GM12878 (cell line): ENCODE measurements at regions not wholly inside any gene's neighbourhood (a gene's known extent, or its start where the extent isn't known, plus 50 kb on each side); places are given as distances from the start of the nearest gene placed in this dataset.

Experiments
- ATAC-seq: fragments of 200-7000 bp; cut with Tn5 transposase; 3 replicates; pipeline ENCODE4 v1.9.1; 2020; ENCODE audit warnings: mild to moderate bottlenecking, moderate library complexity
- BruUV-seq: library from RNA; stranded (reverse); fragments of 400-500 nt; replicated peaks from 2 replicates; lab custom pipeline; 2021; lab: Mats Ljungman, UMichigan
- CTCF ChIA-PET: fragments of 300-600 bp; sonication (Branson Sonifier 250); formaldehyde crosslinking; extraction: SDS; loops from one replicate; lab custom pipeline; 2021; ENCODE audit warnings: inconsistent platforms; lab: Yijun Ruan, JAX
- POLR2A ChIA-PET: fragments of 350-600 bp; formaldehyde crosslinking; extraction: SDS; loops from one replicate; lab custom pipeline; 2021; ENCODE audit warnings: inconsistent platforms; lab: Charles Lee
- RAD21 ChIA-PET: fragments of 300-600 bp; sonication (Branson Sonifier 250); formaldehyde crosslinking; loops from one replicate; lab custom pipeline; 2023; ENCODE audit warnings: antibody characterized with exemption; ENCODE audit not compliant: unreplicated experiment; lab: Charles Lee
- SMC1A ChIA-PET: fragments of 300-600 bp; sonication (Branson Sonifier 250); formaldehyde crosslinking; loops from one replicate; lab custom pipeline; 2023; ENCODE audit not compliant: unreplicated experiment, uncharacterized antibody; lab: Charles Lee
- DNase-seq: peaks from one replicate; pipeline ENCODE4 v3.0.0-alpha.2; 2011; ENCODE audit warnings: low read depth, low spot score
- FAIRE-seq: peaks from 3 replicates; lab custom pipeline; 2011; peaks lifted over from hg19 to GRCh38; lab: Jason Lieb, UNC
- H2AFZ ChIP-seq: 2 replicates; pipeline ENCODE4 v1.6.0; 2011; ENCODE audit warnings: low read depth, low read length, control low read depth; ENCODE audit not compliant: control insufficient read depth
- H3K27ac ChIP-seq: 2 replicates; pipeline ENCODE4 v1.5.1; 2011; ENCODE audit warnings: control low read depth; ENCODE audit not compliant: control insufficient read depth, insufficient read depth
- H3K27me3 ChIP-seq, 2 experiments: replicated peaks in 1 of 2; 2 replicates each; pipeline versions ENCODE4 v1.6.0 to v1.6.1; 2011; ENCODE audit warnings: low read length in 1 of 2; ENCODE audit not compliant: control insufficient read depth in 2 of 2, insufficient read depth in 2 of 2
- H3K36me3 ChIP-seq, 2 experiments: 2 replicates each; pipeline ENCODE4 v1.5.1; 2011; ENCODE audit warnings: low read length in 1 of 2; ENCODE audit not compliant: control insufficient read depth in 2 of 2, insufficient read depth in 2 of 2
- H3K4me1 ChIP-seq: 2 replicates; pipeline ENCODE4 v1.6.1; 2011; ENCODE audit warnings: mild to moderate bottlenecking, low read length, moderate library complexity, mixed read lengths; ENCODE audit not compliant: control insufficient read depth, insufficient read depth
- H3K4me2 ChIP-seq: 2 replicates; pipeline ENCODE4 v1.6.0; 2011; ENCODE audit warnings: control low read depth; ENCODE audit not compliant: control insufficient read depth, insufficient read depth
- H3K4me3 ChIP-seq: fragments of 200-600 bp; sonication (generic); 2 replicates; pipeline ENCODE4 v1.5.1; 2016
- H3K79me2 ChIP-seq: 2 replicates; pipeline ENCODE4 v1.6.0; 2011; ENCODE audit warnings: low read length; ENCODE audit not compliant: control insufficient read depth, insufficient read depth
- H3K9ac ChIP-seq: 2 replicates; pipeline ENCODE4 v1.8.0; 2011; ENCODE audit warnings: low read length, control low read depth, mixed read lengths; ENCODE audit not compliant: control insufficient read depth, insufficient read depth
- H3K9me3 ChIP-seq: replicated peaks from 3 replicates; pipeline ENCODE4 v1.5.1; 2011; ENCODE audit warnings: mild to moderate bottlenecking, low read length; ENCODE audit not compliant: control insufficient read depth, insufficient read depth
- H4K20me1 ChIP-seq: 2 replicates; pipeline ENCODE4 v1.6.0; 2011; ENCODE audit not compliant: control insufficient read depth, insufficient read depth
- ATF2 ChIP-seq: IDR thresholded peaks from 2 replicates; pipeline ENCODE4 v1.6.1; 2012; ENCODE audit warnings: low read length, inconsistent platforms
- BCLAF1 ChIP-seq: fragments of 450-650 bp; IDR thresholded peaks from 2 replicates; pipeline ENCODE4 v1.6.1; 2017; ENCODE audit warnings: antibody characterized with exemption, mild to moderate bottlenecking, moderate library complexity
- BRCA1 ChIP-seq: IDR thresholded peaks from 2 replicates; pipeline ENCODE4 v1.6.1; 2011; ENCODE audit warnings: low read depth, low read length, improper control_type of control experiment
- JUND ChIP-seq: IDR thresholded peaks from 2 replicates; pipeline ENCODE4 v1.6.1; 2012; ENCODE audit warnings: low read depth, mild to moderate bottlenecking, low read length, improper control_type of control experiment, moderate library complexity
- KLF5 ChIP-seq: fragments of 450-650 bp; IDR thresholded peaks from 2 replicates; pipeline ENCODE4 v1.6.1; 2014; ENCODE audit warnings: mild to moderate bottlenecking; ENCODE audit not compliant: partially characterized antibody
- MLLT1 ChIP-seq: fragments of 450-650 bp; IDR thresholded peaks from 2 replicates; pipeline ENCODE4 v1.6.1; 2016; ENCODE audit warnings: mild to moderate bottlenecking
- MXI1 ChIP-seq: fragments of 150-350 bp; IDR thresholded peaks from 2 replicates; pipeline ENCODE4 v1.6.1; 2011; ENCODE audit warnings: low read depth, mild to moderate bottlenecking, inconsistent platforms, low read length, improper control_type of control experiment
- NFIC ChIP-seq: IDR thresholded peaks from 2 replicates; pipeline ENCODE4 v1.6.1; 2012; ENCODE audit warnings: low read depth, mild to moderate bottlenecking, inconsistent platforms, low read length, moderate library complexity
- RAD21 ChIP-seq: IDR thresholded peaks from 2 replicates; pipeline ENCODE4 v1.6.1; 2011; ENCODE audit warnings: mild to moderate bottlenecking, low read depth, low read length, moderate library complexity; ENCODE audit not compliant: insufficient read depth
- SKIL ChIP-seq: fragments of 450-650 bp; IDR thresholded peaks from 2 replicates; pipeline ENCODE4 v1.6.1; 2017; ENCODE audit warnings: mild to moderate bottlenecking, low read depth, inconsistent platforms; ENCODE audit not compliant: poor library complexity, severe bottlenecking
- SUPT20H ChIP-seq: IDR thresholded peaks from 2 replicates; pipeline ENCODE4 v1.6.1; 2011; ENCODE audit warnings: low read depth, mild to moderate bottlenecking, low read length, moderate library complexity, borderline replicate concordance; ENCODE audit not compliant: control insufficient read depth
- USF2 ChIP-seq: IDR thresholded peaks from 2 replicates; pipeline ENCODE4 v1.6.1; 2011; ENCODE audit warnings: low read depth, low read length, improper control_type of control experiment, borderline replicate concordance
- ZZZ3 ChIP-seq: IDR thresholded peaks from 2 replicates; pipeline ENCODE4 v1.6.1; 2011; ENCODE audit warnings: low read depth; ENCODE audit not compliant: control insufficient read depth, insufficient read length
- WGBS: methylation state at CpG from one replicate; pipeline ENCODE4 v1.1.6; 2016; ENCODE audit warnings: low lambda C conversion rate; ENCODE audit not compliant: insufficient replicate concordance, insufficient coverage; ENCODE audit errors: missing lambda C conversion rate; 5-methylcytosine and 5-hydroxymethylcytosine counted together
- in situ Hi-C: fragments of 300-500 bp; cut with MboI; formaldehyde crosslinking; loops from 9 replicates; pipeline ENCODE4 v1.14.3; 2018; ENCODE audit warnings: mixed read lengths
- intact Hi-C: fragments of 100-400 bp; cut with micrococcal nuclease; formaldehyde crosslinking; loops from one replicate; pipeline ENCODE4 v1.14.2; 2022; ENCODE audit not compliant: unreplicated experiment

GRCh38 chr14:106788534-106788933, 1262.2 kb downstream of the TMEM121 start (continued):
- no peak for TF ChIP-seq BCLAF1

- H2AFZ ChIP-seq: no peak overlapping the region
- DNase-seq (no peak), ATAC-seq (no peak), FAIRE-seq (no peak)
- ChIA-PET RAD21 (interaction anchor here (1.1 to 2.1 kb wide), 2 partner anchors 9 to 83 kb away, joined by 3 to 11 read pairs; no protein-coding TSS in a partner anchor), POLR2A (no interaction called here), SMC1A (interaction anchor here (1.0 to 1.7 kb wide), 5 partner anchors 12 to 84 kb away, joined by 3 to 7 read pairs (median 5); no protein-coding TSS in a partner anchor), CTCF (interaction anchor here (0.8 to 5.8 kb wide), 22 partner anchors 8 to 259 kb away, joined by 3 to 61 read pairs (median 6); no protein-coding TSS in a partner anchor)
- intact Hi-C loops (no loop called here), in situ Hi-C loops (no loop called here)
- no TSS peak for BruUV-seq
- no peaks in the 10 kb centered on the region for H4K20me1 ChIP-seq
- H3K27ac ChIP-seq: no peak overlapping the region
- WGBS: 82% methylated on average over 3 of the region's 3 CpGs
- no peak overlapping the region for H3K4me3 ChIP-seq
- H3K9me3 ChIP-seq: no peaks in the 10 kb centered on the region
- no peaks in the 10 kb centered on the region for H3K4me1 ChIP-seq
- H3K9ac ChIP-seq: no peak overlapping the region
- no peak overlapping the region for H3K4me2 ChIP-seq
- no peaks in the 10 kb centered on the region for H3K27me3 ChIP-seq
- H3K36me3 ChIP-seq: no peaks in the 10 kb centered on the region
- H3K79me2 ChIP-seq: no peaks in the 10 kb centered on the region
- TF ChIP-seq ATF2 (no peak), RAD21 (no peak), MLLT1 (no peak), SKIL (no peak), BRCA1 (no peak), MXI1 (no peak), NFIC (no peak), SUPT20H (no peak), USF2 (no peak), KLF5 (no peak), JUND (no peak), ZZZ3 (no peak)
Measured at GRCh38 chr14:106789318-106789717, 1262.9 kb downstream of the TMEM121 start.
